Endothelial cell of umbilical vein (primary cell): ENCODE measurements at regions not wholly inside any gene's neighbourhood (a gene's known extent, or its start where the extent isn't known, plus 50 kb on each side); places are given as distances from the start of the nearest gene placed in this dataset.

ENCODE experiments used
- BruUV-seq: library from RNA; stranded (reverse); fragments of 400-500 nt; replicated peaks from 2 replicates; lab custom pipeline; 2021; lab: Mats Ljungman, UMichigan
- CTCF ChIA-PET: fragments of 300-600, 350-600 bp; sonication (Branson Sonifier 250); formaldehyde crosslinking; loops from one replicate; lab custom pipeline; 2021; ENCODE audit warnings: antibody characterized with exemption, inconsistent platforms; lab: Charles Lee
- POLR2A ChIA-PET: fragments of 300-600, 350-600 bp; sonication (Branson Sonifier 250); formaldehyde crosslinking; loops from one replicate; lab custom pipeline; 2021; ENCODE audit warnings: antibody characterized with exemption, inconsistent platforms; lab: Charles Lee
- DNase-seq: peaks from one replicate; pipeline ENCODE4 v3.0.0-alpha.2; 2011; ENCODE audit warnings: low read depth, low spot score
- FAIRE-seq: peaks from 2 replicates; lab custom pipeline; 2011; peaks lifted over from hg19 to GRCh38; lab: Jason Lieb, UNC
- H2AFZ ChIP-seq: 2 replicates; pipeline ENCODE4 v1.6.0; 2012; ENCODE audit warnings: low read depth, low read length, control low read depth, inconsistent platforms
- H3K27ac ChIP-seq: 2 replicates; pipeline ENCODE4 v1.5.1; 2011; ENCODE audit warnings: low read depth, mild to moderate bottlenecking, control low read depth, low read length, moderate library complexity; ENCODE audit not compliant: insufficient read depth
- H3K27me3 ChIP-seq, 2 experiments: 2 replicates each; pipeline versions ENCODE4 v1.6.0 to v1.6.1; 2011; ENCODE audit warnings: low read length in 2 of 2, mixed read lengths in 1 of 2; ENCODE audit not compliant: control insufficient read depth in 2 of 2, insufficient read depth in 2 of 2
- H3K36me3 ChIP-seq, 2 experiments: 2 replicates in 1 of 2; 3 replicates in 1 of 2; pipeline ENCODE4 v1.5.1; 2011; ENCODE audit warnings: low read length in 2 of 2, mild to moderate bottlenecking in 1 of 2, moderate library complexity in 1 of 2; ENCODE audit not compliant: control insufficient read depth in 2 of 2, insufficient read depth in 2 of 2; ENCODE audit errors: extremely low read depth in 1 of 2
- H3K4me1 ChIP-seq: 3 replicates; pipeline ENCODE4 v1.5.1; 2011; ENCODE audit warnings: mild to moderate bottlenecking, low read length; ENCODE audit not compliant: control insufficient read depth, insufficient read depth; ENCODE audit errors: extremely low read depth
- H3K4me2 ChIP-seq: 2 replicates; pipeline ENCODE4 v1.6.1; 2011; ENCODE audit warnings: low read length, control low read depth, mixed read lengths; ENCODE audit not compliant: insufficient read depth
- H3K4me3 ChIP-seq, 3 experiments: fragments of 200-600 bp in 1 of 3; sonication (generic), shearing (Covaris generic) in 1 of 3; replicated peaks in 1 of 3; 2 replicates each; pipeline ENCODE4 v1.5.1; 2011 to 2016; ENCODE audit warnings: control low read depth in 3 of 3, low read length in 3 of 3, mild to moderate bottlenecking in 2 of 3, inconsistent platforms in 1 of 3, low read depth in 1 of 3, moderate library complexity in 1 of 3; ENCODE audit not compliant: insufficient read depth in 1 of 3
- H3K79me2 ChIP-seq: 2 replicates; pipeline ENCODE4 v1.6.0; 2012; ENCODE audit warnings: low read length, inconsistent platforms; ENCODE audit not compliant: control insufficient read depth, insufficient read depth
- H3K9ac ChIP-seq: replicated peaks from 2 replicates; pipeline ENCODE3; 2011; ENCODE audit warnings: low read length, control low read depth; ENCODE audit not compliant: insufficient read depth; ENCODE audit errors: extremely low read depth
- H3K9me1 ChIP-seq: replicated peaks from 3 replicates; pipeline ENCODE4 v1.6.0; 2011; ENCODE audit warnings: mild to moderate bottlenecking, low read length; ENCODE audit not compliant: control insufficient read depth, insufficient read depth; ENCODE audit errors: extremely low read depth
- H3K9me3 ChIP-seq: replicated peaks from 2 replicates; pipeline ENCODE4 v1.5.1; 2012; ENCODE audit warnings: low read length, inconsistent platforms; ENCODE audit not compliant: control insufficient read depth, insufficient read depth
- H4K20me1 ChIP-seq: replicated peaks from 2 replicates; pipeline ENCODE3; 2011; ENCODE audit warnings: mild to moderate bottlenecking, low read length; ENCODE audit not compliant: control insufficient read depth, insufficient read depth; ENCODE audit errors: extremely low read depth
- CTCF ChIP-seq, 2 donors: IDR thresholded peaks; 1 replicate in 1 of 2; 2 replicates in 1 of 2; pipeline ENCODE4 v1.5.1; 2011; ENCODE audit warnings: low read length in 2 of 2, mild to moderate bottlenecking in 2 of 2, moderate library complexity in 2 of 2, control low read depth in 1 of 2, inconsistent platforms in 1 of 2, low read depth in 1 of 2; ENCODE audit not compliant: insufficient read depth in 1 of 2; ENCODE audit errors: extremely low read depth in 1 of 2
- EZH2 ChIP-seq: IDR thresholded peaks from 2 replicates; pipeline ENCODE4 v1.6.1; 2012; ENCODE audit warnings: borderline replicate concordance, low read depth, mild to moderate bottlenecking, moderate library complexity, low read length, inconsistent platforms; ENCODE audit not compliant: severe bottlenecking
- FOS ChIP-seq: IDR thresholded peaks from 2 replicates; pipeline ENCODE4 v1.6.1; 2011; ENCODE audit warnings: mild to moderate bottlenecking, low read length, moderate library complexity, borderline replicate concordance; ENCODE audit not compliant: insufficient read depth
- GATA2 ChIP-seq: IDR thresholded peaks from 2 replicates; pipeline ENCODE4 v1.7.0; 2011; ENCODE audit warnings: low read depth, mild to moderate bottlenecking, moderate library complexity, mixed read lengths, low read length; ENCODE audit not compliant: insufficient read length, insufficient read depth
- JUN ChIP-seq: IDR thresholded peaks from 2 replicates; pipeline ENCODE4 v1.6.1; 2011; ENCODE audit warnings: borderline replicate concordance, low read depth; ENCODE audit not compliant: insufficient read length, insufficient read depth
- MAX ChIP-seq: IDR thresholded peaks from 2 replicates; pipeline ENCODE4 v1.6.1; 2011; ENCODE audit not compliant: insufficient read depth, insufficient read length
- MYC ChIP-seq: IDR thresholded peaks from one replicate; pipeline ENCODE4 v1.6.1; 2011; ENCODE audit warnings: mild to moderate bottlenecking, low read depth, low read length
- POLR2A ChIP-seq: IDR thresholded peaks from 2 replicates; pipeline ENCODE4 v1.6.1; 2012; ENCODE audit warnings: low read depth, mild to moderate bottlenecking, control low read depth, low read length
- POLR2AphosphoS5 ChIP-seq: IDR thresholded peaks from 2 replicates; pipeline ENCODE4 v1.6.1; 2012; ENCODE audit warnings: low read depth, mild to moderate bottlenecking, control low read depth, low read length, moderate library complexity; ENCODE audit not compliant: insufficient read depth
- dilution Hi-C: fragments of 300-500 bp; cut with MboI; formaldehyde crosslinking; loops from one replicate; pipeline ENCODE4 v1.15.0; 2019; ENCODE audit warnings: low sequenced_read_pairs; ENCODE audit not compliant: extremely low pct_ligation_motif_present
- intact Hi-C: fragments of 100-400 bp; cut with micrococcal nuclease; formaldehyde crosslinking; loops from one replicate; pipeline ENCODE4 v1.10.0; 2022

GRCh38 chr6:95841560-95841959 is 174.2 kb upstream of the FUT9 start:
- no peak overlapping the region for H3K9ac ChIP-seq
- H2AFZ ChIP-seq: no peak overlapping the region
- no peaks in the 10 kb centered on the region for H3K36me3 ChIP-seq
- no peak for DNase-seq
- no peaks in the 10 kb centered on the region for H3K79me2 ChIP-seq
- no peaks in the 10 kb centered on the region for H3K9me1 ChIP-seq
- H3K4me3 ChIP-seq: no peak overlapping the region
- dilution Hi-C loops: no loop called here
- POLR2A ChIA-PET: no interaction called here
- FAIRE-seq: no peak
- no peak overlapping the region for H3K4me2 ChIP-seq
- no TSS peak for BruUV-seq
- intact Hi-C loops: no loop called here
- no peak overlapping the region for H3K27ac ChIP-seq
- no peak for TF ChIP-seq CTCF (IDR thresholded peaks at IDR 0.05; ENCODE audit: extremely low read depth in 1 of 2, insufficient read depth in 1 of 2, low read depth in 1 of 2, low read length in 2 of 2)
- no peak for TF ChIP-seq MYC
- TF ChIP-seq FOS: no peak
- no peak for TF ChIP-seq GATA2
- TF ChIP-seq EZH2: no peak
- no peak for TF ChIP-seq POLR2AphosphoS5
- no peak for TF ChIP-seq JUN
- no peak for TF ChIP-seq MAX
- no peak for TF ChIP-seq POLR2A
- peaks cover 2% of the 10 kb centered on the region for H3K9me3 ChIP-seq
- H3K4me1 ChIP-seq: no peaks in the 10 kb centered on the region
- CTCF ChIA-PET: no interaction called here
- H4K20me1 ChIP-seq: no peaks in the 10 kb centered on the region
- H3K27me3 ChIP-seq: no peaks in the 10 kb centered on the region
